Upper lobe of right lung (tissue), 1 donor: ENCODE measurements at regions not wholly inside any gene's neighbourhood (a gene's known extent, or its start where the extent isn't known, plus 50 kb on each side); places are given as distances from the start of the nearest gene placed in this dataset.

ENCODE experiments used
- ATAC-seq: fragments of 200-7000 bp; cut with Tn5 transposase; one replicate; pipeline ENCODE4 v1.9.1; 2020; ENCODE audit warnings: mild to moderate bottlenecking, moderate library complexity
- DNase-seq: peaks from one replicate; pipeline ENCODE4 v3.0.0-alpha.2; 2020
- H3K27ac ChIP-seq: fragments of 200-600 bp; one replicate; pipeline ENCODE4 v1.8.0; 2022
- H3K27me3 ChIP-seq: fragments of 200-600 bp; one replicate; pipeline ENCODE4 v1.8.0; 2022; ENCODE audit warnings: mild to moderate bottlenecking
- H3K36me3 ChIP-seq: fragments of 200-600 bp; one replicate; pipeline ENCODE4 v1.8.0; 2022
- H3K4me1 ChIP-seq: fragments of 200-600 bp; one replicate; pipeline ENCODE4 v1.8.0; 2022
- H3K4me3 ChIP-seq: fragments of 200-600 bp; one replicate; pipeline ENCODE4 v1.8.0; 2022; ENCODE audit warnings: mild to moderate bottlenecking
- H3K9me3 ChIP-seq: fragments of 200-600 bp; one replicate; pipeline ENCODE4 v1.8.0; 2022
- CTCF ChIP-seq: fragments of 200-600 bp; IDR thresholded peaks from one replicate; pipeline ENCODE4 v1.8.0; 2022; ENCODE audit warnings: antibody characterized with exemption
- intact Hi-C: fragments of 100-400 bp; cut with DNase I; formaldehyde crosslinking; loops from one replicate; pipeline ENCODE4 v1.11.0; 2022
- donor health status: DM: no; HTN: yes; CAD: no; lungs with severe emphysema.

DNA sequence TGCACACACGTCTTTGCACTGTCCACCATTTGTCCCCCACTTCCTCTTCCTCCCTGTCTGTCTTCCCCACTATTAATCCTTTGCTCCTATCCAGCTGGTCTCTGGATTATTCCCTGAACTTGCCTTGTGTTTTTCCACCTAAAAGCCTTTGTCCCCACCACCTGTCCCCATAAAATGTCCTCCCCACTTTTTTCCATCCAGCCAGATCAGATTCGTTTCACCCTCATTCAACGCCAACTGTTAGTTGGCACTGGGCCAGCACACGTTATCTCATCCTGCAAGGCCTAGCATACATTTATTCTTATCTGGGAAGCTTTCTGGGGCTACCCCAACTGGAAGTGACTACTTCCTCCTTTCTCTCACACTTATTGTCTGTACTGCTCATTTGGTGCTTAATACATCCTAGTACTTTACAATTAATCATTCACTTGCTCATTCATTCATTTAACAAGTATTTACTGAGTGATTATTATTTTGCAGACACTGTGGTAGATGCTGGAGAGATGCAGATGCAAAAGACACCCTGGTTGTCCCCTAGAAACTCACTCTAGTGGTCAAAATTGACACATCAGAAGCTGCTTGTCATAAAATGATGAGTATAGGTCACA is 96.2 kb downstream of the RASSF10 start:
- TF ChIP-seq CTCF, result no peak
- Histone ChIP-seq H3K27me3 (no peaks in the 10 kb centered on the region), H3K27ac (no peak overlapping the region), H3K4me1 (peaks cover 8% of the 10 kb centered on the region), H3K9me3 (no peaks in the 10 kb centered on the region), H3K36me3 (no peaks in the 10 kb centered on the region), H3K4me3 (no peak overlapping the region)
- no peak for DNase-seq
- ATAC-seq, result no peak
- intact Hi-C loops, result no loop called here

GRCh38 chr11:13107544-13108044 is 98.5 kb downstream of the RASSF10 start:
- no peak for TF ChIP-seq CTCF
- H3K4me3 ChIP-seq, result no peak overlapping the region
- ATAC-seq (no peak), DNase-seq (no peak)
- peaks cover 8% of the 10 kb centered on the region for H3K4me1 ChIP-seq
- no peaks in the 10 kb centered on the region for H3K9me3 ChIP-seq
- no peaks in the 10 kb centered on the region for H3K36me3 ChIP-seq
- no peak overlapping the region for H3K27ac ChIP-seq
- H3K27me3 ChIP-seq, result no peaks in the 10 kb centered on the region
- intact Hi-C loops, result no loop called here

DNA sequence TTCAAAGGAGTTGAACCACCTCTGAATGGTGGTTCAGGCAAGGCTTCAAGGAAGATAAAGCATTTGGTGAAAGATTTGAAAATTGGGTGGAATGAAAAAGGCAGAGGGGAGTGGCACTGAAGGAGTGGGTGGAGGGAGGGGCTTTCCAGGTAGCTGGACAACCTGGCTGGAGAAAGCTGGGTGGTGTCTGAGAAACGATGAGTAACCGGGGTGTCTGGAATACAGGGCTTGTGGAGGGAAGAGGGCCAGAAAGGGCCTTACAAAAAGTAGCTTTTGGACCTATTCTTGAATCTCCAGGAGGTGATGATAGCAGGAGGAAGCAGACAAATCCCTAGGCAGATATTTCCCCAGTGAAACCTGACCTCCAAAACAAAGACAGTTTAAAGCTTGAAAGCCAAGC is 99.3 kb downstream of the RASSF10 start:
- DNase-seq, result no peak
- Histone ChIP-seq H3K9me3 (no peaks in the 10 kb centered on the region), H3K27me3 (no peaks in the 10 kb centered on the region), H3K27ac (no peak overlapping the region), H3K36me3 (no peaks in the 10 kb centered on the region), H3K4me1 (peaks cover 8% of the 10 kb centered on the region), H3K4me3 (no peak overlapping the region)
- intact Hi-C loops, result no loop called here
- no peak for ATAC-seq
- no peak for TF ChIP-seq CTCF

DNA sequence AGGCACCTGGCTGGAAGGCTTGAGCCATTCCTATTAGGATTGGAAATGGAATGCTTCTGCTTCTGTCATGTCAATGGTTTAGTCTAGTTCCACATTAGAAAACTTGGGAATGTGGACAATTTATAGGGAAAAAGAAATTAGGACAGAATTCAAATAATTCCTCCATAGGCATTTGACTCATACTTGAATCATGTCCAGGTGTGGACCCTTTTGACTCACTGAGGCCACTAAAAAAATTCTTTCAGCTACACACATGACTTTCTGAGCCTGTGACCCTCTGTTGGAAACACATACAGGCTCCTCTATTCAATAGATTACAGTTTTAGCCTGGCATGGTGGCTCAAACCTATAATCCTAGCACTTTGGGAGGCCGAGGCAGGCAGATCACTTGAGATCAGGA is 100.5 kb downstream of the RASSF10 start:
- H3K4me1 ChIP-seq, result peaks cover 6% of the 10 kb centered on the region
- H3K9me3 ChIP-seq, result no peaks in the 10 kb centered on the region
- intact Hi-C loops, result no loop called here
- H3K36me3 ChIP-seq, result no peaks in the 10 kb centered on the region
- ATAC-seq (no peak), DNase-seq (no peak)
- H3K27ac ChIP-seq, result no peak overlapping the region
- H3K27me3 ChIP-seq, result no peaks in the 10 kb centered on the region
- no peak overlapping the region for H3K4me3 ChIP-seq
- TF ChIP-seq CTCF, result no peak

- TF ChIP-seq CTCF, result no peak
- Histone ChIP-seq H3K27ac (no peak overlapping the region), H3K9me3 (no peaks in the 10 kb centered on the region), H3K27me3 (no peaks in the 10 kb centered on the region), H3K36me3 (no peaks in the 10 kb centered on the region), H3K4me3 (no peak overlapping the region), H3K4me1 (peaks cover under 1% of the 10 kb centered on the region)
- intact Hi-C loops, result no loop called here
- no peak for ATAC-seq
- DNase-seq, result no peak
These were observed 101.0 kb downstream of the RASSF10 start for GRCh38 chr11:13110145-13110544.
